GM12878 (cell line): ENCODE measurements at regions not wholly inside any gene's neighbourhood (a gene's known extent, or its start where the extent isn't known, plus 50 kb on each side); places are given as distances from the start of the nearest gene placed in this dataset.
"Not testable (repeated sequence)": the region's sequence is repeated elsewhere in the genome, so short reads cannot be mapped to it uniquely, and the experiment has no call there.

Experiments used
- BMI1 ChIP-seq: fragments of 450-650 bp; IDR thresholded peaks from 2 replicates; pipeline ENCODE4 v1.6.1; 2016; ENCODE audit warnings: mild to moderate bottlenecking, moderate library complexity, borderline replicate concordance
- CBX3 ChIP-seq: fragments of 200-600 bp; sonication (generic); IDR thresholded peaks from 2 replicates; pipeline ENCODE4 v1.6.1; 2016; ENCODE audit warnings: low read depth, borderline replicate concordance
- CTCF ChIP-seq, 3 experiments: IDR thresholded peaks in 2 of 3; conservative IDR thresholded peaks in 1 of 3; 2 replicates each; pipeline ENCODE4 v1.5.1; 2011; ENCODE audit warnings: low read depth in 3 of 3, low read length in 3 of 3, mild to moderate bottlenecking in 3 of 3, control low read depth in 2 of 3, moderate library complexity in 2 of 3, inconsistent platforms in 1 of 3, mixed read lengths in 1 of 3; ENCODE audit not compliant: control insufficient read depth in 2 of 3, insufficient read depth in 1 of 3; ENCODE audit errors: extremely low read depth in 1 of 3
- HDAC6 ChIP-seq: fragments of 200-600 bp; sonication (generic); IDR thresholded peaks from one replicate; pipeline ENCODE4 v1.8.0; 2017; ENCODE audit warnings: antibody characterized with exemption; ENCODE audit not compliant: unreplicated experiment
- MEF2B ChIP-seq: fragments of 450-650 bp; IDR thresholded peaks from 2 replicates; pipeline ENCODE4 v1.6.1; 2018; ENCODE audit warnings: mild to moderate bottlenecking, moderate library complexity; ENCODE audit not compliant: partially characterized antibody, poor library complexity, severe bottlenecking
- POLR2AphosphoS2 ChIP-seq: IDR thresholded peaks from 2 replicates; pipeline ENCODE4 v1.6.1; 2011; ENCODE audit warnings: low read depth, mild to moderate bottlenecking, low read length, improper control_type of control experiment, moderate library complexity
- SP1 ChIP-seq: IDR thresholded peaks from one replicate; pipeline ENCODE4 v1.6.1; 2011; ENCODE audit warnings: low read depth, low read length

- not testable (repeated sequence) for TF ChIP-seq BMI1; CTCF (IDR thresholded peaks at IDR 0.05 in 2 of 3, conservative IDR thresholded peaks at IDR 0.05 in 1 of 3; ENCODE audit: control insufficient read depth in 2 of 3, extremely low read depth in 1 of 3, insufficient read depth in 1 of 3, low read depth in 3 of 3, low read length in 3 of 3); CBX3; SP1; MEF2B; POLR2AphosphoS2; HDAC6
Observed at GRCh38 chr12:94836952-94837670, 166.4 kb downstream of the NDUFA12 start.
